Stimulated activated CD4-positive, alpha-beta T cell treated with anti-CD3 and anti-CD28 coated beads, Interleukin-1b, Interleukin-23, amount 100 ng/mL, for 48 hours (primary cell): ENCODE measurements at regions not wholly inside any gene's neighbourhood (a gene's known extent, or its start where the extent isn't known, plus 50 kb on each side); places are given as distances from the start of the nearest gene placed in this dataset.

ENCODE experiments used
- DNase-seq: peaks from one replicate; pipeline ENCODE4 v3.0.0-alpha.2; 2020

GRCh38 chr20:50302341-50303057, 111.9 kb downstream of the CEBPB start:
- DNase-seq, result no peak

- DNase-seq, result no peak
Measured at GRCh38 chr20:50303573-50304500, 113.2 kb downstream of the CEBPB start.

GRCh38 chr20:50304501-50304856, 113.8 kb downstream of the CEBPB start:
- DNase-seq, result no peak

GRCh38 chr20:50304923-50305635, 114.4 kb downstream of the CEBPB start:
- DNase-seq, result no peak

GRCh38 chr20:50305636-50306477, 115.2 kb downstream of the CEBPB start:
- no peak for DNase-seq

- no peak for DNase-seq
Measured at GRCh38 chr20:50306478-50307423, 116.1 kb downstream of the CEBPB start.

GRCh38 chr20:50308166-50308512, 117.5 kb downstream of the CEBPB start:
- no peak for DNase-seq

- DNase-seq, result no peak
Measured at GRCh38 chr20:50308513-50309279, 118.1 kb downstream of the CEBPB start.

GRCh38 chr20:50309280-50309763, 118.7 kb downstream of the CEBPB start:
- DNase-seq, result no peak

- DNase-seq, result no peak
Measured at GRCh38 chr20:50309764-50310672, 119.4 kb downstream of the CEBPB start.

GRCh38 chr20:50310673-50311051, 120.0 kb downstream of the CEBPB start:
- DNase-seq, result no peak

- DNase-seq, result no peak
Measured at GRCh38 chr20:50311308-50312001, 120.8 kb downstream of the CEBPB start.

GRCh38 chr20:50312002-50312681, 121.5 kb downstream of the CEBPB start:
- DNase-seq, result no peak

GRCh38 chr20:50312682-50313521, 122.3 kb downstream of the CEBPB start:
- no peak for DNase-seq

- DNase-seq, result no peak
Measured at GRCh38 chr20:50313522-50313820, 122.8 kb downstream of the CEBPB start.

GRCh38 chr20:50313827-50314677, 123.4 kb downstream of the CEBPB start:
- DNase-seq, result no peak
